ENCODE measurements at regions not wholly inside any gene's neighbourhood (a gene's known extent, or its start where the extent isn't known, plus 50 kb on each side); places are given as distances from the start of the nearest gene placed in this dataset.

GRCh38 chr2:51243892-51244535, 212.1 kb upstream of the NRXN1 start:
- no peaks in the 10 kb centered on the region for H3K79me2 ChIP-seq (ENCODE audit: control insufficient read depth, low read length)
- H3F3A ChIP-seq (ENCODE audit: control insufficient read depth, insufficient read depth), result no peaks in the 10 kb centered on the region
- H3K36me3 ChIP-seq (ENCODE audit: control insufficient read depth, low read length), result no peaks in the 10 kb centered on the region
- 0 out of 2 replicates have a peak, but pooled peaks cover 3% of the 10 kb centered on the region for H3K4me1 ChIP-seq (ENCODE audit: control insufficient read depth, low read length)
- H4K20me1 ChIP-seq (ENCODE audit: control insufficient read depth, insufficient read depth, low read depth, low read length), result no peaks in the 10 kb centered on the region
- H3K4me3 ChIP-seq (ENCODE audit: low read length), result no peak overlapping the region
- no peaks in the 10 kb centered on the region for H3K9me2 ChIP-seq (replicated peaks; ENCODE audit: control insufficient read depth, low read length)
- H3K4me2 ChIP-seq (ENCODE audit: low read length), result no peak overlapping the region
- TF ChIP-seq CTCF (IDR thresholded peaks at IDR 0.05; ENCODE audit: low read depth, low read length, poor library complexity, severe bottlenecking) (no peak), EZH2phosphoT487 (IDR thresholded peaks at IDR 0.05; ENCODE audit: borderline replicate concordance, low read length) (no peak)
- H3K27ac ChIP-seq (ENCODE audit: low read depth, low read length), result no peak overlapping the region
- H3K27me3 ChIP-seq (ENCODE audit: control insufficient read depth, low read length), result no peaks in the 10 kb centered on the region
- no peaks in the 10 kb centered on the region for H3K9me3 ChIP-seq (ENCODE audit: control insufficient read depth, insufficient read depth, low read length)

GRCh38 chr2:51237626-51238271, 205.8 kb upstream of the NRXN1 start:
- H3K79me2 ChIP-seq (ENCODE audit: control insufficient read depth, low read length), result no peaks in the 10 kb centered on the region
- H4K20me1 ChIP-seq (ENCODE audit: control insufficient read depth, insufficient read depth, low read depth, low read length), result no peaks in the 10 kb centered on the region
- no peak for TF ChIP-seq CTCF (IDR thresholded peaks at IDR 0.05; ENCODE audit: low read depth, low read length, poor library complexity, severe bottlenecking)
- TF ChIP-seq EZH2phosphoT487 (IDR thresholded peaks at IDR 0.05; ENCODE audit: borderline replicate concordance, low read length), result no peak
- H3K36me3 ChIP-seq (ENCODE audit: control insufficient read depth, low read length), result no peaks in the 10 kb centered on the region
- no peaks in the 10 kb centered on the region for H3K27me3 ChIP-seq (ENCODE audit: control insufficient read depth, low read length)
- no peak overlapping the region for H3K4me3 ChIP-seq (ENCODE audit: low read length)
- H3K9me2 ChIP-seq (replicated peaks; ENCODE audit: control insufficient read depth, low read length), result no peaks in the 10 kb centered on the region
- no peaks in the 10 kb centered on the region for H3K9me3 ChIP-seq (ENCODE audit: control insufficient read depth, insufficient read depth, low read length)
- H3K4me2 ChIP-seq (ENCODE audit: low read length), result no peak overlapping the region
- H3K27ac ChIP-seq (ENCODE audit: low read depth, low read length), result no peak overlapping the region
- H3K4me1 ChIP-seq (ENCODE audit: control insufficient read depth, low read length), result 0 out of 2 replicates have a peak, but pooled peaks cover 3% of the 10 kb centered on the region
- no peaks in the 10 kb centered on the region for H3F3A ChIP-seq (ENCODE audit: control insufficient read depth, insufficient read depth)

GRCh38 chr2:51232027-51232426, 200.1 kb upstream of the NRXN1 start:
- no peaks in the 10 kb centered on the region for H3K9me3 ChIP-seq (ENCODE audit: control insufficient read depth, insufficient read depth, low read length)
- H3K4me3 ChIP-seq (ENCODE audit: low read length), result no peak overlapping the region
- TF ChIP-seq EZH2phosphoT487 (IDR thresholded peaks at IDR 0.05; ENCODE audit: borderline replicate concordance, low read length) (no peak), CTCF (IDR thresholded peaks at IDR 0.05; ENCODE audit: low read depth, low read length, poor library complexity, severe bottlenecking) (no peak)
- H3K4me1 ChIP-seq (ENCODE audit: control insufficient read depth, low read length), result no peaks in the 10 kb centered on the region
- H3K4me2 ChIP-seq (ENCODE audit: low read length), result no peak overlapping the region
- no peaks in the 10 kb centered on the region for H3K79me2 ChIP-seq (ENCODE audit: control insufficient read depth, low read length)
- H3F3A ChIP-seq (ENCODE audit: control insufficient read depth, insufficient read depth), result no peaks in the 10 kb centered on the region
- no peaks in the 10 kb centered on the region for H4K20me1 ChIP-seq (ENCODE audit: control insufficient read depth, insufficient read depth, low read depth, low read length)
- H3K9me2 ChIP-seq (replicated peaks; ENCODE audit: control insufficient read depth, low read length), result no peaks in the 10 kb centered on the region
- no peaks in the 10 kb centered on the region for H3K27me3 ChIP-seq (ENCODE audit: control insufficient read depth, low read length)
- H3K36me3 ChIP-seq (ENCODE audit: control insufficient read depth, low read length), result no peaks in the 10 kb centered on the region
- no peak overlapping the region for H3K27ac ChIP-seq (ENCODE audit: low read depth, low read length)

Data from DOHH2 (cell line).